ENCODE measurements at regions not wholly inside any gene's neighbourhood (a gene's known extent, or its start where the extent isn't known, plus 50 kb on each side); places are given as distances from the start of the nearest gene placed in this dataset.

DNA sequence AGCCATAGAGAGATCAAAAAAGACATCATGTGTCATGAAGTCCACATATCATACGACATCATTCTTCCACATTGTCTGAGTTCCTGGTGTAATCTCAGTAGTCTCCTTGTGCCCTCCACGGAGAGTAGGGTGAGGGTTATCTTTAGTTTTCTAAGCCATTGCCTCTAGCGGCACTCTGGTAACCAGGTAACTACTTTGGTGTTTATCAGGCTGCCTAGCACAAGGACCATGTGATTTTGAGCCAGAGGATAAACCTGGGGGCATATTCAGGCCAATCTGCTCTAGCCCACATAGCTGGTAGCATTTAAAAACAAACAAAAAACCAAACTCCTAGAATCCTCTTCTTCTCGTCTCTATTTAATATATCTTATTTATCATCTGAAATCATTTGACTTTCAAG lies 147.4 kb downstream of the GDAP2 start:
- H3K27ac ChIP-seq, result no peak overlapping the region
- TF ChIP-seq, protein P1, sequence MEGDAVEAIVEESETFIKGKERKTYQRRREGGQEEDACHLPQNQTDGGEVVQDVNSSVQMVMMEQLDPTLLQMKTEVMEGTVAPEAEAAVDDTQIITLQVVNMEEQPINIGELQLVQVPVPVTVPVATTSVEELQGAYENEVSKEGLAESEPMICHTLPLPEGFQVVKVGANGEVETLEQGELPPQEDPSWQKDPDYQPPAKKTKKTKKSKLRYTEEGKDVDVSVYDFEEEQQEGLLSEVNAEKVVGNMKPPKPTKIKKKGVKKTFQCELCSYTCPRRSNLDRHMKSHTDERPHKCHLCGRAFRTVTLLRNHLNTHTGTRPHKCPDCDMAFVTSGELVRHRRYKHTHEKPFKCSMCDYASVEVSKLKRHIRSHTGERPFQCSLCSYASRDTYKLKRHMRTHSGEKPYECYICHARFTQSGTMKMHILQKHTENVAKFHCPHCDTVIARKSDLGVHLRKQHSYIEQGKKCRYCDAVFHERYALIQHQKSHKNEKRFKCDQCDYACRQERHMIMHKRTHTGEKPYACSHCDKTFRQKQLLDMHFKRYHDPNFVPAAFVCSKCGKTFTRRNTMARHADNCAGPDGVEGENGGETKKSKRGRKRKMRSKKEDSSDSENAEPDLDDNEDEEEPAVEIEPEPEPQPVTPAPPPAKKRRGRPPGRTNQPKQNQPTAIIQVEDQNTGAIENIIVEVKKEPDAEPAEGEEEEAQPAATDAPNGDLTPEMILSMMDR (IDR thresholded peaks at IDR 0.05), result no peak

DNA sequence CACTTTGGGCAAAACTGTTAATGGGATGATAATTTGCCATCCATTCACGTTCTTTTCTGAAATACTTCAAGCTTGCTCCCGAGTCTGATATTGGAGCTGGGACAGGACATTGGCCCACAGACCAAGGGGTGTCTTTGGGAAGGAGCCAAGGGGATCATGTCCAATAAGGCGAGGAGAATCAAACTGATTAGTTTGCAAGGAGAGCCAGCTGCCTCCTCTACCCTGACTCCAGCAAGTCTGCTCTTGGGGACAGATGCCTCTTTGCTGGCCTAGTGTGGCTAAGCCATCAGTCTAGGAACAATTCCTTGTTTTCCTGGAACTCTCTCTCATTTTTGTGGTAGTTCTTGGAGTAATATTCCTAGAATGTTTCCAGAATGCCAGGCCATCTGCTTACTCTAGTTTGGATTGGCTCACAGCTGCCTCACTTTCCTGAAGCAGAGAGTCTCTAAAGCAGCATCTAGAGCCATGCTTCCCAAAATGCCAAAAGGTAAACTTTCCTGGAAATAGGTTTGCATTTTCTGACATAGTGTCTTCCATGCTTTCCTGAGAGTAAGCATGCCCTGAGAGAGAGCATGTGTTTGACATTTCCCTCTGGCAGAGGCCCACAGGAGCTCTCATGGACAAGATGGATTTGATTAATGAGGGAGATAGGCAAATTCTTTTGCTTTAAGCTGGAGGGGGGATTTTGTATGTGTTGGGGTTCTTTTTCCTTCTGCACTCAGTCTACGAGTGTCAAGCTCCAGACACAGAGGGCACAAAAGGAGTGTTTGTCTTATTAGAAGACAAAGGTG lies 145.6 kb downstream of the GDAP2 start:
- TF ChIP-seq, protein P1 (IDR thresholded peaks at IDR 0.05), result no peak
- TF ChIP-seq ZFX (IDR thresholded peaks at IDR 0.05; ENCODE audit: borderline replicate concordance), result no peak
- no peak overlapping the region for H3K27ac ChIP-seq

DNA sequence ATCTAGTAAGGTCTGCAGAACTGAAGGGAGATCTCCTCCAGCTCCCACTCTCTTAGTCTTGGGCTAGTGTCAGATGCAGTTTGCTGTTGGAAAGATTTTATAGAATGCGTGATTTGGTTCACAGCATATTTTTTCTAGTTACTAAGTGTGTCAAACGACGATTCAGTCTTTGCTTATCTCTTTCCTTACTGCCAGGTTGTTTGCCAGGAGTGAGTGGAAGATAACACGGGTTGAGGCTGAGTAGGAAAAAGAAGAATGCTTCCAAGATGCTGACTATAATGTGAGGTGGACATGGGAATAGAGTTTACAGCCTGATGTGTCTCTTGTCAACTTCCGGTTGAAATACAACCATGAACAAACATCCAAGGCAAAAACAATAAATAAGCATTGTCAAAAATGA lies 141.4 kb downstream of the GDAP2 start:
- H3K27ac ChIP-seq, result no peak overlapping the region
- TF ChIP-seq ZFX (IDR thresholded peaks at IDR 0.05; ENCODE audit: borderline replicate concordance), result no peak
- TF ChIP-seq, protein P1 (IDR thresholded peaks at IDR 0.05), result no peak

DNA sequence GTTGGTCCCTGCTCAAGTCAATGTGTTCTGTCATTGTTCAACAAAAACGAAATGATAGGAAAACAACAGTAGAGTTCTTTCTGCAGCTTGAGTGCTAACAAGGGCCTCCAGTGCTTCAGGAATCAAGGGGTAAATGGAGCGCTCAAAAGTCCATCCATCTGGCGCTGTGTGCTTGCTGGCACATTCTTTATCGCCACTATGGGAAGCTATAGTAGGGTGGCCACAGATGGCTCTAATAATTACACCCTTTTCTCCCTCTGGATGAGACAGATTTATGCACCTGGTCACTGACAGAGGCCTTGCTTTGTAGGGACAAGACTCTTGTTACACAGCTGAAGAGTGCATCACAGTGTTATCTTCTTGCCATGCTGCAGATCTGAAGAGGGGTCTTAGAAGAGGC lies 136.0 kb downstream of the GDAP2 start:
- no peak overlapping the region for H3K27ac ChIP-seq
- no peak for TF ChIP-seq ZFX (IDR thresholded peaks at IDR 0.05; ENCODE audit: borderline replicate concordance)
- TF ChIP-seq, protein P1 (IDR thresholded peaks at IDR 0.05), result no peak

DNA sequence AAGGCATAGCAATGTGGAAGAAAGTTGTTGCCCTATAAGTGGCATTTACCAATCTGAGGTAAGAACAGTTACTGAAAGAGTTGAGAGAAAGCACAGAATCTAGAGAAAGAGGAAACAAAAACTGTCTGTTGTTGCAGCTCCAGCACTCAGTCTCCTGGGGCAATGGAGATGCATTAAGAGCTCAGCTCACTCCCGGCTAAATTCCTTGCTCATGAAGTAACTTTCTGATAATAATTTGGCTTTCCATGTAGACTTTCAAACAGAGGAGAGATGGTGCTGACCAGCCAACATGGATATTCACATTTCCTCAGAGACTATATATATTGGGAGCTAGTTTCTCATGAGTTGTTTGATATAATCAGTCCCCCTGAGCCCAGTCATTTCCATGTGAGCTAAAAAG lies 135.3 kb downstream of the GDAP2 start:
- TF ChIP-seq, protein P1 (IDR thresholded peaks at IDR 0.05), result no peak
- no peak for TF ChIP-seq ZFX (IDR thresholded peaks at IDR 0.05; ENCODE audit: borderline replicate concordance)
- H3K27ac ChIP-seq, result no peak overlapping the region

DNA sequence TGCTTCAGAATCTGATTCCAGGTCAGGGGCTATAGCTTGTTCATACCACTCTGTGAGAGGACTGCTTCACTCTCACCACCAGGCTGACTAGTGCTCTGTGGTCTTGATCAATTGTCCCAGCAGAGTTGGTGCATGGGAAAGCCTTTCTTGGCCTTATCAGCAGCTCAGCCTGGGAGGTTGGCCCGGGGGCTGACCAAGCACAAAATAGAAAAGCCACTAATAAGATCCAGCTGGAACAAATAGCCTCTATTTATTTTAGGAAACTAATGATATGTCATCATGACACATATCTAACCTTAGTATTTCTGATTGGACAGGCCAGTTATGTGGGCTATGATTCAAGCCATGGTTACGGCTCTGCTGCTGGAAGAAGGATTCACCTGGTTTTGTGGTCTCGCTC lies 134.2 kb downstream of the GDAP2 start:
- H3K27ac ChIP-seq, result no peak overlapping the region
- no peak for TF ChIP-seq ZFX (IDR thresholded peaks at IDR 0.05; ENCODE audit: borderline replicate concordance)
- TF ChIP-seq, protein P1 (IDR thresholded peaks at IDR 0.05), result no peak

DNA sequence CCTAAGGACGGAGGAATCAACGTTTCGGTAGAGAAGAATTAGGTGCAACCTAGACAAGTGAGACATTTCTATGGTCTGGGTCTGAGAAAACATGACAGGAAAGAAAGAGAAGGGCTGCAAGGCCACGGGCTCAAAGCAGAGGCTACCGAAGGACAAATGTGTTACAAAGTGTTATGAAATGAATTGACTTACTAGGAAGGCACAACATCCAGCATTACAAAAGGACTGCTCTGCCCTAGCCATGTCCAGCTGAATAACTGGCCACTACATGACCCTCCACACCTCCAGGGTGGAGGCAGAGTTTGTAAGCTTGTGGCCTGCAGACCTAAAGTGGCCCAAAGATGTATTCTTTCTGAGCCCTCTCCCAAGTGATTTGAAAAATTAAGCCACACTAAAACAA lies 133.6 kb downstream of the GDAP2 start:
- H3K27ac ChIP-seq, result no peak overlapping the region
- TF ChIP-seq, protein P1 (IDR thresholded peaks at IDR 0.05), result no peak
- no peak for TF ChIP-seq ZFX (IDR thresholded peaks at IDR 0.05; ENCODE audit: borderline replicate concordance)
